ENCODE measurements at regions not wholly inside any gene's neighbourhood (a gene's known extent, or its start where the extent isn't known, plus 50 kb on each side); places are given as distances from the start of the nearest gene placed in this dataset.

DNA sequence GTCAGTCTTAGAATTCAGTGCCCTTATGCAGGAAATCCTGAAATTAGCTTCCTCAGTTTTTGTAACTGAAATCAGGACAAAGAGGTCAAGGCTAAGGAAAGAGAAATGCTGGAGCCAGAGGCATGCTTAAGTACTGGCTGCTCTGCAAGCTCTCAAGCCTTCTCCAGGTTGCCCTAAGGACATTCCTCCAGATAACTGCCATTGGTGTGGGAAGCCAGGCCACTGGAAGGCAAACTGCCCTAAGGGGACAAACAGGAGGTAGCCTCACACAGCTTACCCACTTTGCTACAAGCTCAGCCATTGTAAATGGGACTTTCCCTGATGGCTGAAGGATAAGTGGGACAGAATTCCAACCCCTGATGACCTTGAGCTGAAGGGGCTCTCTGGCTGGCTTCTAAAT is 606.9 kb upstream of the PCDH10 start:
- DNase-seq = no peak

DNA sequence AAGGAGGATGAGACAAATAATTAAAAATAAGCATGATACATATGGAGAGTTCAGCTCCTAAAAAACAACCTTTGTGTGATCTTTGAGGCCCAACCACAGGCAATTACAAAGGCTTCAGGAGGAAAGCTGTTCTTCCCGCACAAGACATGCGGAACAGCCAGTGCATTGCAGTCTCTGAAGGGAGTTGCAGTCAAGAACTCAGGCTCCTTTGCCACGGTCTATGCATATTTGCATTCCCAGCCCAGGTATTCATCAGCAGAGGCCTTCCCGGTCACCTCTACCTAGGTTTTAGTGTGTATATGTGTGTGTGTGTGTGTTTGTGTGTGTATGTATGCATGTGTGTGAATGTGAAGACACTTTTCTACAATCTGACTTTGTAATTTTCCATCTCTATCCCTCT is 600.6 kb upstream of the PCDH10 start:
- no peak for DNase-seq

DNA sequence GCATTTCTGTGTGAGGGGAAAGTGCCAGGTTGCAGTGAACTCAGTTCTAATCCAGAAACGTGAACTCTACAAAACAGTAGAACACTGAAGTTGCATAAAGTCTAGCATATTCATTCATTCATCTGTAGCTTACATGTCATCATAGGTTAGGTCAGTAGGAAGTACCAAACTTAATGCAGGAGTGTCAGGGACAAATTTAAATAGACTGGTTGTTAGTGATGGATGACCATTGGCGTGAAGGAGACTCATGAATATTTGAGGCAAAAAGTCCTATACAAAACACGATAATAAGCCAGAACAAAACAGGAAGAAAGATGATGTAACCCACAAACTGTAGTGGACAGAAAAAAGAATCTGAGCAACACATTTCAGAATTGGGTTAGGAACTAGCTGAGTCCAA is 592.8 kb upstream of the PCDH10 start:
- DNase-seq = no peak

DNA sequence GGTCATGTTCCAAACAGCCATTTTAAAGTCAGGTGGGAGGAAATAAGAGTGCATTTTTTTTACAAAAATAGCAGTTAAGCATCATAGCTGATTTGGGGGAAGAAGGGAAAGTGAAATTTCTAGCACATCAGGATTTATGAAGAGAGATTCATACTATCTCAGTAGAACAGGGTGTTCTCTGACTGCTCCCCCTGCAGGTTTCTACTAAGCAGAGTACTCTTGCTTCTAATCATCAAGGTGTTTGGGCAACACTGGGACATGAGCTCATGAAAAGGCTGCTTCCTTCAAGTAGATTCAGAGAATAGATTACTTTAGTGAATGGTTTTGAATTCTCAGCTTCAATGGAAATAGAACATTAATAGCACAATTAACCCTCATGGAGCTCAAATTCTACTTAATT is 591.4 kb upstream of the PCDH10 start:
- no peak for DNase-seq

DNA sequence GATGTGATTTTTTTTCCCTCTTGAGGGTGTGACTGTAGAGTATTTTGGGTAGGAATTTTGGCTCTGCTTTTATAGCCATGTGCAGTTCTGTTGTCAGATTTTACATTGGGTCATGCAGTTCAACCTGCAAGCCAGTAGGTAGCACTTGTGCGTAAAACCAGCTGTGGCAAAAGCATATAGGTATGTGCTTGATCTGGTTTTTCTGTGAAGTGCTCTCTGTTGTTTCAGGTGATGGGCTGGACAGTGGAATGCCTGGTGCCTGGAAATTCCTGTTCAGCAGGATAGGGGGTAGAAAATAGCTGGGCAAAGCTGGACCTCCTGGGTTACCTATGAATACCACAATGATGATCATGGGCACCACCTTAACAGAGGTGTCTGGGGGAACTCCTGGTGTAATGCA is 584.2 kb upstream of the PCDH10 start:
- no peak for DNase-seq

DNA sequence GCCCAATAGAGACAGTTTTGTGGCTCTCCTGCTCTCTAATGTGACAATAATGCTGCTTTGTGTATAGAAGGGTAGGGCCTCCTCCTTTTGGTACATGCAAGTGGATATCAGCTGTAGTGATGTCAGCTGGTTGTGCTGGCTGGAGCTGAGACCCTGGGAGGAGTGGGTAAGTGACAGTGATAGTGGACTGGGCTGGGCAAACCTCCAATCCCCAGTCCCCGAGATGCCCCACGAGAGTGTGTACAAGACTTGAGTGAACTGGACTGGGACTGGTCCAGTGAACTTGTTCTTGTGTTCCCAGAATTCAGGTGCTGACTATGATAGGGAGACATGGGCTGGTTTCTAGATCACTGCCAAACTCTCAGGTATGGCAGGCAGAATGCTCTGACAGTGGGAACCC is 583.6 kb upstream of the PCDH10 start:
- DNase-seq = no peak

DNA sequence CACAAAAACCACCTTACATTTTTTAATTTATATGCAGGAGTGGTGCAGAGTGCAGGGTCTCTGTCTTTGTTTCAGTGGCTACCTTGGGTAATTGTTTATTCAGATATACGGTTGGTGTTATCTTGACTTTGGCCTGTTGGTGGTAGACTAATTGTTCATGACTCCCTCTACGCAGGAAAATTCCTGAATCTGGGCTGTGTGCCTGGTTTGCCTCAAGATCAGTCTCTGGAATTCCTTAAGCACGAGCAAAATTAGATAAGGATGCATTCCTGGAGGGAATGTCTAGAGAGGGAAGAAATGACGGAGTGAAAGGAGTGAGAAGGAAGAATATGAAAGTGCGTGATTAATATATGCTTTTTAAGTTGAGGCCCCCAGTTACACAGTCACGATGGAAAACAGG is 576.9 kb upstream of the PCDH10 start:
- DNase-seq = peak; percentile 69

DNA sequence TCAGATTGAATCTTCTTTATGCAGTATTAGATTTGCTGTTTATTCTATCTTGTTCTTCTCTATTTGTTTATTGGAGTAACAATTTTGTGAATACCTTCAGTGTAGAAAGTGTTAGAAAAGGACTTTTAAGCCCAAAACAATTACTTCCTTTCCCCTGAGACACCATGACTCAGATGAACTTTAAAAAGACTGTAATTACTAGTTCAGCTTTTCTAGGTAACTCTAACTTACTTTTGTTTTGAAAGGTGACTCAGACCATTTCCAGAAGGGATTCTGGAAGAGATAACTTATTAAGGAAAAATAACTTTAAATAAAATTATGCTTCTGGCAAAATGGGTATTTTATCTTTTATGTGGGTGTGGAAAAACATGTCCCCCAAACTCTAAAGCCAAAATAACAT is 561.5 kb upstream of the PCDH10 start:
- DNase-seq = peak; percentile 11

DNA sequence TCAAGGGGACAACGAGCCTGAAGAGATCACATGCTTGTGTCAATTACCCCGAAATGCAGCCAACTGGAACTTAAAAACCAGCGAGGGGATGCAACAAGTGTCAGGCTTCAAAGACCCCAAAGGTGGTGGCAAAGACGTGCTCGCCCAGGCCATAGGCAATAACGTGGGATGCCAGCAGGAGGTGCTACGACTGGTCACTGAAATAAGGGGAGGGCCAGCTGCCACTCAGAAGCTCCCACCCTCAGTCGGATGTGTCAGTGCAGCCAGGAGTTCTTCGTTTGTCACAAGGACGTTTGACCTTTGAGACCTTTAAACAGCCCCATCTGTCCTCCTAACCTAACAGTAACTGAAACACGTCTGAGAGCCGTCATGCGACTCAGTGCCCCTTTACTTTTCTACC is 556.8 kb upstream of the PCDH10 start:
- no peak for DNase-seq

DNA sequence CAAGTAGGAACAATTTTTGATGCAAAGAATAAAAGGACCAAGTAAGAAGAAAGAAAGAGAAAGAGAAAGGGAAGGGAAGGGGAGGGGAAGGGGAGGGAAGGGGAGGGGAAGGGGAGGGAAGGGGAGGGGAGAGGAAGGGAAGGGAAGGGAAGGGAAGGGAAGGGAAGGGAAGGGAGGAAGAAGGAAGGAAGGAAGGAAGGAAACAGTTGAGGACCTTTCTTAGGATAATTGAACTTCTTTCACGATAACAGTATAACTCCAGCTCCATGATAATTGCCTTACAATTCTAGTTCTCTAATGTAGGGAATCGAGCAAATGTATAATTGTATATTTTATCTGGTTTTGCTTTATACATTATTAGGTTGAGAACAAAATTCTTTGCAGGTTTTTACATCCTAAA is 556.2 kb upstream of the PCDH10 start:
- DNase-seq = no peak

DNA sequence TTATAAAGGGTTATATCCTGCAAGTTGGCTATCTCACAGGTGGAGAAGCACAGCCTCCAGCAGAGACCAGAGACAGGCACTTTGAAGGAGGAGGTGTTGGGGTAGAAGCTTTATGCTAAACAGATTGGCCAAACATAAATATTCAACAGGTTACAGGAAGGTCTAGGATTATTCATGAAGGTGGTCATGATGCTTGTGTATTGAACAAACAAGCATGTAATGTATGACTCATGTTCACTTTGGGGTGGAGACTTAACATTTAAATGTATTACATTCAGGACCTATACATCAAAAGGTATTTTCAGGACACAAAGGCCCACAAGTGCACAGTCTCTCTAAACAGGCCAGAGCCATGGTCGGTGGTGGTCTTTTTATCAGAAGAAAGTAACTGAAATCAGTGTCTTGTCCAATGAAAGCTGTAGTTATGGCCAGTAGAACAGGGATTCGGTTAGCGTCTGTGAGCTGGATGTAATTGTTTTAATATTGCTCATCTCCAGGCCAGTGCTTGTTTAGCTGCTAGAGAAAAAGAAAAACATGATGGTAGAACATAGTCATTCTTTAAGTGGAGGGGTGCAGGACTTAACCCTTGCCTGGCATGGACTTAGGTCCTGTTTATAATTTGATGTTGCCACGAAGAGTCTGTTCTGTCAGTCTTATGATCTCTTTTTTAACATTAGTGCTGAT is 555.2 kb upstream of the PCDH10 start:
- no peak for DNase-seq

DNA sequence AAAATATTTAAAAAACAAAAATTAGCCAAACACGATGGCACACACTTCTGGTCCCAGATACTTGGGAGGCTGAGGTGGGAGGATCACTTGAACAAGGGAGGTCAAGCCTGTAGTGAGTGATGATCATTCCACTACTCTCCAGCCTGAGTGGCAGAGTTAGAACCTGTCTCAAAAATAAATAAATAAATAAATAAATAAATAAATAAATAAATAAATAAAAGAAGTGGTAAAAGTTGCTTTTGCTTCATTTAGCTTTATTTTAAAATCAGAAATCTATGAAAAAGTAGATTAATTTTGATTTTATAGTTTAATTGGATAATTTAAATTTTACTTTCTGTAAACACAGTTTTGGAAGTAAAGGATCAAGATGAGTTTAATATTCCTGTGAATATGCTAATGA is 552.9 kb upstream of the PCDH10 start:
- DNase-seq = no peak

DNA sequence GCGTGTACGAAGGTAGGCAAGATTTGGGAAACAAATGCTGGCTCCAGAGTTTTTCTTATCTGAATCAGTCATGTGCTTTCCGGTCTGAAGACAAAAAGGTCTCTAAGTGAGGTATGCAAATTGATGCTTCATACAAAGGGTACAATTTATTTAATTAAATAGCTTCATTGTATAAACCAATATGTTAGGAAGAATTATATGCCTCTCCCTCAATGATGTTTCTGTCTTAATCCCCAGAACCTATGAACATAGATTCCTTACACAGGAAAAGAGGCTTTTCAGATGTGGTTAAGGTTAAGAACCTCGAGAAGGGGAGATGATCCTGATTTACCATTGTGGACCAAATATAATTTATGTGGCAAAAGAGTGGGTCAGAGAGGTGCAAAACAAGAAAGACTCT is 543.5 kb upstream of the PCDH10 start:
- no peak for DNase-seq

DNA sequence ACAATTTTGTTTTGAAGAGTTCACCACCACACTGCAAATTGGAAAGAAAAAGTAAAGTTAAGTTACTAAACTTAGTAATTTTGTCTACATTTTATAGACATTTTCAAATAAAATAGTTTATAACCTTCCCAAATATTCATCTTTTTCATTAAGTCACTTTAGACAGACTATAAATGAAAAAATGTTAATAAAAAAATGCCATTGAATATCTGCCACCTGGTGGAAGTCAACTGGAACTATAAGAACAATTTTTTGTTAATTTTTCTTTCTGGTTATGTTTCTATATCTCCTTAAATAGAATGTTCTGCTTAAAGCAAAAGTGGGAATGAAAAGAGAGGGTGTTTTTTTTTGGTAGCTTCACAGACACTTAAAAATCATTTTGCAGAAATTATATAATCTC is 534.4 kb upstream of the PCDH10 start:
- peak; percentile 10 for DNase-seq

DNA sequence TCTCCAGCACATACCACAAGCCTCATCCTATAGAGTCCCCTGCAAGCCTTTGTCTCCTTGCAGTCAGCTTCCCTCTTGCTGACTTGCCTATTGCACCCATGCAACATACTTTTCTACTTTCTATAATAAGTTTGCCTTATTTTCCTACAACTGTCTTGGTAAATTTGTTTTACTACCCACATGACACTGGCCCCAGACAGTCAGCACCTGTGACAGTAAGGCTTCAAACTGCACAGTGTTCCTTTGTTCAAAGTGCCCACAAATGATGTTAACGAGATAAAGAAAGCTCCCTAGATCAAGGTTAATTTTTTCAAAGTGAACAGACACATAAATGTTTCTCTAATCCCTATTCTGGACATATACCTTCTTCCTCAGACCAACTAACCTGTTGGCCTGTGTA is 529.1 kb upstream of the PCDH10 start:
- no peak for DNase-seq

DNA sequence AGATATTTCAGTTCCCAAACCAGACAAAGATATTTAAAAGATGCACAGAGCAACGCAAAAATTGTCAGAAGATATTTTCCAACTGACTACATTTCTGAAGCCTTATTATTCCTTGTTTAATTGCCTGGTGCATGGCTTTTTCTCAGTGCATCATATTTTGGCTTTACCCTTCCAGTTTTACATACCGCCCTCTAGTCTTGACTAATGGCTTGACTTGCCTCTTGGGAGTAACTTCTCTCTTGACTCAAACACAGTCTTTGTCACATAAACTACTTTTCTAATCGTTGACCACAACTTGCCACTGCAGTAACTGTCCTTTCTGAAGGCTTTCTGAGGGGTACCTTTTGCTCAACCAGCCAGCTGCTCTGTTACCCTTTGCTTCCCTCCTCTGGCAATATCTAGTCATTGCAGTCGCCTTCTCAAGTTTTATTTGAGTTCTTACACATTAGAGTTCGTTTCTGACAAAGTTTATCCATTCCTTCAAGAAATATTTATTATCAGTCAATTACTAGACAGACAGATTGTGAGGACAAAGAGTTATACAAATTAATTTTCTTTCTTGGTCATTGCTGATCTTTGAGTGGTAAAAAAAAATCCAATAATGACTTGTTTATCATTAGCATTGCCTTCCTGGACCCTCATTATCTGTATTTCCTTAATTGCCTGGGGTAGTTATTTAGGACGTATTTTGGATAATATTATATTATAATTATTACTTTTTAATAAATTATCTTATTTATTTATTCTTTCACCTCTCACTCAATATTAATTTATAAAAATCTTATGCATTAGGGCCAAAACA is 506.9 kb upstream of the PCDH10 start:
- peak; percentile 40 for DNase-seq

DNA sequence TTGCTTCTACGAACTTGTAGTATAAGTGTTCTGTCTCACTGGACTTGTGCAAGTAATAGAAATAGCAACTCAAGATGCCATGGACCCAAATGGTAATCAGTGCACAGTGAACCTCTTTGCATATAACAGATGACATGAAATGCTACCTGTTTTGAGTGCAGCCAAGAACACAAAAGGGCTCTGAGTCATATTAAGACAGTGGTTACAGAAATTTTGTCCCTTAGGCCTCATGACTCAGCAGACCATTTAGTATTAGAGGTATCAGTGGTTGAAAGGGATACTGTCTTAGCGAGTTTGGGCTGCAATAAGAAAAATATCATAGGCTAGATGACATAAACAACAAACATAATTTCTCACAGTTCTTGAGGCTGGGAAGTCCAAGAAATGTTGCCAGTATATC is 502.9 kb upstream of the PCDH10 start:
- DNase-seq = no peak

DNA sequence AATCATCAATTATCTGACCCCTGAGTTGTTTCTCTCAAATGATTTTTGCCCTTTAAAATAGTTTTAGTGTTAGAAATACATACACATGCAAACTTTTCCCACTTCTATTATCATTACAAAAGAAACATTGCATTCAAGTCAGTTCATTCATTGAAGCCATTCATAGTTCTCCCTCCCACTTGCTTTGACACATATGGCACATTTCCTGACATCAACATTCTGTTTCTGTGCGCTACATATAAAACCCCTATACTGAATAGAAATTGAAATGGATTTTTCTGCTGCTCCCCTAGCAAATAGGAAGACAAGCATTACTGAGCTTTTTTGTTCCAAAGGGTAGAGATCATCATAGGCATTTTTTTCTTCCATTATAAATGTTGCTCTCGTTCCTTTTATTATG is 497.9 kb upstream of the PCDH10 start:
- no peak for DNase-seq

DNA sequence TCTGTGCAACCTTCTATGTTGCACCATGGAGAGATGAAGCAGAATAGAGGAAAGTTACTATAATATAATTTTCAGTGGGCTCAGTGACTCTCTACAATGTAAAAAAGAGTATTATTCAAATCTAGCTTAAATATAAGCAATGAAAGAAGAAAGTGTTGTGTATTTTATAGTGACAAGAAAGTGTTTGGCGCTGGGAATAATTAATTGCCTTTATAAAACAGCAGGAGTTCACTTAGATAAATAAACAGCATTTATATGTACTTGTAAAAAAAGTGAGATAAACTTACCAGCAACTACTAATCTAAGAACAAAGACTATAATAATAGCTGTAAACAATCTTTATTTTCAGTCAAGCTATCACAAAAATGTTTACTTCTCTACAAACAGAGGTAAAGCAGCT is 488.9 kb upstream of the PCDH10 start:
- no peak for DNase-seq

DNA sequence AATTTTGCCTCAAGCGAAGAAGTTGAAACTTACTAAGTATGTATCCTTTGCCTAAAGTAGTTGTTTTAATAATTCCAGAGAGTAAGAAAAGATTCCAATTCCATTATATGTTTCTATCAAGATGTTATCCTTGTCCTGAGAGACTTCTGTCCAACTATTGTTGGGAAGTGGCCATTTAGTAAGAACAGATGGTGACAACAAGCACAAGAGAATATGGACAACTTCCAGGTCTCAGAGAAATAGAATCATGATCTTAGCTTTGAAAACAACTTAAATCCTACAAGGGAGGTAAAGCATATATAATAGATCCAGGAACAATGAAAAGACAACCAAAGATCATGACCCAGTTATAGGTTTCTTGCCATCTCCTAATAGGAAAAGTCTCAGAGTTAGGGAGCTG is 486.6 kb upstream of the PCDH10 start:
- DNase-seq = no peak

DNA sequence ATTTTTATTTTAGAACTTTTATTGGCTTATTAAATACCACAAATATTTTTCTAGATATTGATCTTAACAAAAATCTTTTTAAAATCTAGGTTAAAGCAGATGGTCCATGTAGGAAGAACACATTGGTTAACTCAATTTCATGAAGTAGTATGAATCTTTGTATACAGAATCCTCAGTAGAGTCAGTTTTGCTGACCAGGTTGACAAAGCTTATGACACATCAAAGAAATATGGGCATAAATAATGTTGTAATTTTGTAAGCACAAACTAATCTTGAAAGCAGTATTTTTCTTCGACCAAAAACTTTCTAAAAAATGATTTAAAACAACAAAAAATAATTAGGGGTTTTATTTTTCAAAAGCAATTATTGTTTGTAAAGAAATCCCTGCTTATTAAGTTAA is 479.3 kb upstream of the PCDH10 start:
- DNase-seq = no peak

DNA sequence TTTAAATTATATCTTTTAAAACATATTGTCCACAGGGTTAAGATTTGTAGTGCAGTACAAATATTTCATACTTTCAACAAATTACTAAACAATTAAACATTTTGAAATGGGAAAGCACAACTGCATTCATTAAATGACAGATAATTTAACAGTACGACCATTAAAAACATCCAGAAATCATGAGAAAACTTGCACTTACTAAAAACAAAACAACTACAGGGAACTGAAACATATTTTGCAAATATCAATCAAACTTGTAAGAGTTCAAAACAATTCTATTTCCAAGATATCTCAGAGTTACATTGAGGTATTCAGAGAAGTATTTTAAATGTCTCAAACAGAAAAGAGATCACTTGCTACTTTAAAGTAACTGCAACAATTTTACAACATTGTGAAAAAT is 478.5 kb upstream of the PCDH10 start:
- DNase-seq = no peak

DNA sequence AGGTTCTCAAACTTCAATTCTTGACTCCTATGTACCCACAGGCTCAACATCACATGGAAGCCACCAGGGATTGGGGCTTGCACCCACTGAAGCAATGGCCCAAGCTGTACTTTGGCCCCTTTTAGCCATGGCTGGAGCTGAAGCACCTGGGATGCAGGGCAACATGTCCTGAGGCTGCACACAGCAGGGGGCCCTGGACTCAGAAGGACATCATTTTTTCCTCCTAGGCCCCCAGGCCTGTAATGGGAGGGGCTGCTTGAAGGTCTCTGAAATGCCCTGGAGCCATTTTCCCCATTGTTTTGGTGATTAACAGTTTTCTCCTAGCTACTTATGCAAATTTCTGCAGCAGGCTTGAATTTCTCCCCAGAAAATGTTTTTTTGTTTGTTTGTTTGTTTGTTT is 465.1 kb upstream of the PCDH10 start:
- no peak for DNase-seq

DNA sequence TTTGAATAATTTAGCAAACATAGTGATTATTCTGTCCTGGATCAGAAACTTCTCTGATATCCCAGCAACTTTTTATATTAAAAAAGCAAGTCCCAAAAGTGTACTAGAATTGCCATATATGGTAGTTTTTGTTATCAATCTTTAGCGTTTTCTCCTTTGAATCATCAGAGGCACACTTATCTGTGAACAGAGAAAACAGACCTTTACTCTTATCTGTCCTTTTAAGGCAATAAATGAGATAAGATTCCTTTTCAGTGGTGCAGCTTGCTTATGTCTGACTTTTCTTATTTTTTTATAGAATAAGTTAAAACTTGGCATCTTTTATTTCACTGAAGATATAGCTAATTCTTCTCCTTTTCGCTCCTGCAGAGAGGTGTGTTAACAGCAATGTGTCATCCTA is 458.1 kb upstream of the PCDH10 start:
- no peak for DNase-seq

DNA sequence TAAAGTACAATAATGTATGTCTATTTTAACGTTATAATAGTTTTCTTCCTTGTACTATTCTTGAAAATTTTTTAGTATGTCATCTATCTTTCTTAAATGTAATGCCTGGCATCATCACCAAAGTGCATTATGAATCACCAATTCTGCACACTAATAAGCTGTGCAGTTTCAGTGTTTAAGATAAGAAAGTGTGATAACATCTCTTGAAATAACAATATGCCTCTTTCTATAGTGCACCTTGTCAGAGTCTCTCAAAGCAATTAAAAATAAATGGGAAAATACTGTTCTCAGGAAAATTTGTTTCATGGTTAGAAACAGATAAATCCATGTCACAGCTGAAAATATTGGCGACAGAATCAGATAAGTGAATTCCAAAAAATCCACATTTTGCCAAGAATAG is 457.4 kb upstream of the PCDH10 start:
- DNase-seq = no peak
